Neural cell (in vitro differentiated cells): ENCODE measurements at regions not wholly inside any gene's neighbourhood (a gene's known extent, or its start where the extent isn't known, plus 50 kb on each side); places are given as distances from the start of the nearest gene placed in this dataset.

Experiments
- H2AFZ ChIP-seq: fragments of 200-600, 300-800 bp; sonication (generic), shearing (Covaris generic); 2 replicates; pipeline ENCODE4 v1.6.0; 2014; ENCODE audit warnings: low read depth, mild to moderate bottlenecking, antibody characterized with exemption, low read length, moderate library complexity
- H3F3A ChIP-seq: fragments of 200-600 bp; shearing (Covaris generic); 2 replicates; pipeline ENCODE4 v1.6.1; 2016; ENCODE audit warnings: mild to moderate bottlenecking, moderate library complexity, mixed read lengths, antibody characterized with exemption, low read length; ENCODE audit not compliant: insufficient read depth, poor library complexity, severe bottlenecking
- H3K27ac ChIP-seq: fragments of 200-600, 300-800 bp; sonication (generic), shearing (Covaris generic); 2 replicates; pipeline ENCODE4 v1.5.1; 2014; ENCODE audit warnings: mild to moderate bottlenecking, low read length, moderate library complexity
- H3K27me3 ChIP-seq: fragments of 300-800, 200-600 bp; sonication (generic), shearing (Covaris generic); 2 replicates; pipeline ENCODE4 v1.6.0; 2014; ENCODE audit warnings: mild to moderate bottlenecking, low read depth, low read length, moderate library complexity; ENCODE audit not compliant: insufficient read depth
- H3K36me3 ChIP-seq: fragments of 300-800, 200-600 bp; sonication (generic), shearing (Covaris generic); 2 replicates; pipeline ENCODE4 v1.5.1; 2014; ENCODE audit warnings: mild to moderate bottlenecking, antibody characterized with exemption, low read length, moderate library complexity; ENCODE audit not compliant: insufficient read depth
- H3K4me2 ChIP-seq: fragments of 300-800, 200-600 bp; sonication (generic), shearing (Covaris generic); 2 replicates; pipeline ENCODE4 v1.6.0; 2014; ENCODE audit warnings: mild to moderate bottlenecking, low read length
- H3K4me3 ChIP-seq: fragments of 300-800, 200-600 bp; sonication (generic), shearing (Covaris generic); 2 replicates; pipeline ENCODE4 v1.5.1; 2014; ENCODE audit warnings: mild to moderate bottlenecking, low read length, moderate library complexity
- H3K79me2 ChIP-seq: fragments of 200-600 bp; shearing (Covaris generic); replicated peaks from 2 replicates; pipeline ENCODE4 v1.6.0; 2014; ENCODE audit warnings: mild to moderate bottlenecking, low read length, moderate library complexity; ENCODE audit not compliant: insufficient read depth
- H3K9ac ChIP-seq: fragments of 300-800, 200-600 bp; sonication (generic), shearing (Covaris generic); 2 replicates; pipeline ENCODE4 v1.6.1; 2016; ENCODE audit warnings: mild to moderate bottlenecking, low read length, mixed read lengths
- H3K9me2 ChIP-seq: fragments of 200-600 bp; shearing (Covaris generic); 2 replicates; pipeline ENCODE4 v1.6.1; 2016; ENCODE audit warnings: mild to moderate bottlenecking, low read length, mixed read lengths; ENCODE audit not compliant: insufficient read depth
- H3K9me3 ChIP-seq: fragments of 200-600, 300-800 bp; sonication (generic), shearing (Covaris generic); 2 replicates; pipeline ENCODE4 v1.6.1; 2016; ENCODE audit warnings: mild to moderate bottlenecking, mixed run types, low read length, moderate library complexity, mixed read lengths
- H4K20me1 ChIP-seq: fragments of 200-600 bp; shearing (Covaris generic); 2 replicates; pipeline ENCODE4 v1.6.1; 2016; ENCODE audit warnings: mild to moderate bottlenecking, mixed run types; ENCODE audit not compliant: insufficient read depth
- EP300 ChIP-seq: fragments of 450-650 bp; conservative IDR thresholded peaks from 2 replicates; pipeline ENCODE4 v1.6.1; 2014; ENCODE audit warnings: antibody characterized with exemption, mild to moderate bottlenecking, moderate library complexity; ENCODE audit not compliant: poor library complexity, severe bottlenecking
- EZH2 ChIP-seq: fragments of 200-600, 300-800 bp; shearing (Covaris generic), sonication (generic); IDR thresholded peaks from 2 replicates; pipeline ENCODE4 v1.6.1; 2014; ENCODE audit warnings: antibody characterized with exemption, low read length, borderline replicate concordance, mild to moderate bottlenecking; ENCODE audit not compliant: insufficient read depth, poor library complexity, severe bottlenecking
- MXI1 ChIP-seq: fragments of 450-650 bp; conservative IDR thresholded peaks from 2 replicates; pipeline ENCODE4 v1.6.1; 2014; ENCODE audit warnings: antibody characterized with exemption, mild to moderate bottlenecking; ENCODE audit not compliant: poor library complexity, severe bottlenecking
- POLR2AphosphoS5 ChIP-seq: IDR thresholded peaks from 2 replicates; pipeline ENCODE4 v1.6.1; 2012
- RAD21 ChIP-seq: fragments of 450-650 bp; conservative IDR thresholded peaks from 2 replicates; pipeline ENCODE4 v1.6.1; 2014; ENCODE audit warnings: antibody characterized with exemption, mild to moderate bottlenecking, moderate library complexity
- SMC3 ChIP-seq: fragments of 450-650 bp; conservative IDR thresholded peaks from 2 replicates; pipeline ENCODE4 v1.6.1; 2014; ENCODE audit warnings: antibody characterized with exemption, mild to moderate bottlenecking, moderate library complexity; ENCODE audit not compliant: poor library complexity
- TAF1 ChIP-seq: IDR thresholded peaks from 2 replicates; pipeline ENCODE4 v1.6.1; 2012; ENCODE audit warnings: low read depth
- TF ChIP-seq, protein P1 (sequence below): IDR thresholded peaks from 2 replicates; pipeline ENCODE4 v1.6.1; 2012; ENCODE audit warnings: borderline replicate concordance
- TF ChIP-seq, protein P2 (sequence below): fragments of 450-650 bp; IDR thresholded peaks from 2 replicates; pipeline ENCODE4 v1.5.1; 2014; ENCODE audit warnings: antibody characterized with exemption, mild to moderate bottlenecking, moderate library complexity; ENCODE audit not compliant: poor library complexity, severe bottlenecking

DNA sequence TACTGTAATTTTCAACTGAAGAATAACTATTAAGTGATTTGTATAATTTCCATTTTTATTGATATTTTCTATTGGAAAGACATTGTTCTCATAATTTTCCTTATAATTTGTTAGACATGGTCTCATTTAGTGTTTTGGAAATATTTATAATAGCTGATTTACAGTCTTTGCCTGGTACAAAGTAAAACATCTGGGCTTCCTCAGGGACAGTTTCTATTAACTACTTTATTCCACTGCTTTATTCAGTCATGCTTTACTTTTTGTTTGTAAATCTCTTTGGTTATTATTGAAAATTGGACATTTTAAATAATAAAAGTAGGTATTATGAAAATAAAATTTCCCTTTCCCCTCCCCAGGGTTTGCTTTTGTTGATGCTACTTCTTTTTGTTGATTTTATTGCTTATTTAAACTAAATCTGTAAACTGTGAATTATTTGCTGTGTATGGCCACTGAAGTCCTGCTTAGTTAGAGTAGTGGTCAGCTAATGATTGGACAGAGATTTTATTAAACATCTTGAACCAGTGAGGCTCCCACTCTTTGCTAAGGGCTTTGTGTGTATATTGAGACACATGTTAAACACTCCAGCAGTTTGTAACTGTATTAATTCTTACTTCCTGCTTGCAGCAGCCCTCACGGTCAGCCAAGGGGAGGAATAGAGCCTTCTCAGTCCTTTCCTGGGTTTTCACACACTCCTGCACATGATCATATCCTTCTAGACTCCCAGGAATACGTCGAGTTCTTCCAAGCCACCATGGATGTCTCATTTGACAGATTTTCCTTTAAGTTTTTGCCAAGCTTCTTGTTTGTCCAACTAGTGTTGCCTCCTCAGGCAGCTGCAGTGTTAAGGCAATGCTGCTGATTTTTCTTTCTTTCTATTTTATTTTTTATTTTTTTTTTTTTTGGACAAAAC lies 994.6 kb upstream of the PRMT6 start:
- H3K36me3 ChIP-seq, result no peaks in the 10 kb centered on the region
- H3K9ac ChIP-seq, result no peak overlapping the region
- H3K4me3 ChIP-seq, result no peak overlapping the region
- H3K9me3 ChIP-seq, result no peaks in the 10 kb centered on the region
- no peak overlapping the region for H3K27ac ChIP-seq
- TF ChIP-seq RAD21 (no peak), EZH2 (no peak), MXI1 (no peak), SMC3 (no peak), EP300 (no peak), POLR2AphosphoS5 (no peak), TAF1 (no peak)
- TF ChIP-seq, protein P1, sequence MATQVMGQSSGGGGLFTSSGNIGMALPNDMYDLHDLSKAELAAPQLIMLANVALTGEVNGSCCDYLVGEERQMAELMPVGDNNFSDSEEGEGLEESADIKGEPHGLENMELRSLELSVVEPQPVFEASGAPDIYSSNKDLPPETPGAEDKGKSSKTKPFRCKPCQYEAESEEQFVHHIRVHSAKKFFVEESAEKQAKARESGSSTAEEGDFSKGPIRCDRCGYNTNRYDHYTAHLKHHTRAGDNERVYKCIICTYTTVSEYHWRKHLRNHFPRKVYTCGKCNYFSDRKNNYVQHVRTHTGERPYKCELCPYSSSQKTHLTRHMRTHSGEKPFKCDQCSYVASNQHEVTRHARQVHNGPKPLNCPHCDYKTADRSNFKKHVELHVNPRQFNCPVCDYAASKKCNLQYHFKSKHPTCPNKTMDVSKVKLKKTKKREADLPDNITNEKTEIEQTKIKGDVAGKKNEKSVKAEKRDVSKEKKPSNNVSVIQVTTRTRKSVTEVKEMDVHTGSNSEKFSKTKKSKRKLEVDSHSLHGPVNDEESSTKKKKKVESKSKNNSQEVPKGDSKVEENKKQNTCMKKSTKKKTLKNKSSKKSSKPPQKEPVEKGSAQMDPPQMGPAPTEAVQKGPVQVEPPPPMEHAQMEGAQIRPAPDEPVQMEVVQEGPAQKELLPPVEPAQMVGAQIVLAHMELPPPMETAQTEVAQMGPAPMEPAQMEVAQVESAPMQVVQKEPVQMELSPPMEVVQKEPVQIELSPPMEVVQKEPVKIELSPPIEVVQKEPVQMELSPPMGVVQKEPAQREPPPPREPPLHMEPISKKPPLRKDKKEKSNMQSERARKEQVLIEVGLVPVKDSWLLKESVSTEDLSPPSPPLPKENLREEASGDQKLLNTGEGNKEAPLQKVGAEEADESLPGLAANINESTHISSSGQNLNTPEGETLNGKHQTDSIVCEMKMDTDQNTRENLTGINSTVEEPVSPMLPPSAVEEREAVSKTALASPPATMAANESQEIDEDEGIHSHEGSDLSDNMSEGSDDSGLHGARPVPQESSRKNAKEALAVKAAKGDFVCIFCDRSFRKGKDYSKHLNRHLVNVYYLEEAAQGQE, result no peak
- TF ChIP-seq, protein P2, sequence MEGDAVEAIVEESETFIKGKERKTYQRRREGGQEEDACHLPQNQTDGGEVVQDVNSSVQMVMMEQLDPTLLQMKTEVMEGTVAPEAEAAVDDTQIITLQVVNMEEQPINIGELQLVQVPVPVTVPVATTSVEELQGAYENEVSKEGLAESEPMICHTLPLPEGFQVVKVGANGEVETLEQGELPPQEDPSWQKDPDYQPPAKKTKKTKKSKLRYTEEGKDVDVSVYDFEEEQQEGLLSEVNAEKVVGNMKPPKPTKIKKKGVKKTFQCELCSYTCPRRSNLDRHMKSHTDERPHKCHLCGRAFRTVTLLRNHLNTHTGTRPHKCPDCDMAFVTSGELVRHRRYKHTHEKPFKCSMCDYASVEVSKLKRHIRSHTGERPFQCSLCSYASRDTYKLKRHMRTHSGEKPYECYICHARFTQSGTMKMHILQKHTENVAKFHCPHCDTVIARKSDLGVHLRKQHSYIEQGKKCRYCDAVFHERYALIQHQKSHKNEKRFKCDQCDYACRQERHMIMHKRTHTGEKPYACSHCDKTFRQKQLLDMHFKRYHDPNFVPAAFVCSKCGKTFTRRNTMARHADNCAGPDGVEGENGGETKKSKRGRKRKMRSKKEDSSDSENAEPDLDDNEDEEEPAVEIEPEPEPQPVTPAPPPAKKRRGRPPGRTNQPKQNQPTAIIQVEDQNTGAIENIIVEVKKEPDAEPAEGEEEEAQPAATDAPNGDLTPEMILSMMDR, result no peak
- H2AFZ ChIP-seq, result no peak overlapping the region
- no peaks in the 10 kb centered on the region for H3K79me2 ChIP-seq
- H3K4me2 ChIP-seq, result no peak overlapping the region
- no peaks in the 10 kb centered on the region for H3K27me3 ChIP-seq
- no peaks in the 10 kb centered on the region for H4K20me1 ChIP-seq
- no peaks in the 10 kb centered on the region for H3F3A ChIP-seq
- no peaks in the 10 kb centered on the region for H3K9me2 ChIP-seq

DNA sequence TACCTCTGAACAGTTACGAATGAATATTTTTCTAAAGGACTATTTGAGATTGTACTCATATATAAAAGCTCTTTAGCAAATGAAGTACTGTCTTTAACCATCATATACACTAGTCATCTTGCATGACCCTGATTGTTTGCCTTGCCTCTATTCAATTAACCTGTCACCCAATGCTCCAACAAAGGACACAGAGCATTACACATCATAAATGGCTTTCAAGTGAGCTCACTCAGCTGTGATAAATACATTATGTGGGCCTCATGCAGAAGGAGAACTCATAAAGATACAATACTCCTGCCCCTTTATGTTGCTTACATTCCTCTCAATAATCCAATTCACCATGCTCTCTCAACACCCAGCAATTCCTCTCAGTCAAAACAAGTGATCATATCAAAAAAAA lies 993.0 kb upstream of the PRMT6 start:
- Histone ChIP-seq H3K9ac (no peak overlapping the region), H3K27ac (no peak overlapping the region), H3K4me3 (no peak overlapping the region), H3K4me2 (peak overlapping the region; percentile 26), H3K9me2 (no peaks in the 10 kb centered on the region), H2AFZ (no peak overlapping the region), H4K20me1 (no peaks in the 10 kb centered on the region), H3K9me3 (no peaks in the 10 kb centered on the region), H3K79me2 (no peaks in the 10 kb centered on the region), H3K36me3 (no peaks in the 10 kb centered on the region), H3K27me3 (no peaks in the 10 kb centered on the region), H3F3A (no peaks in the 10 kb centered on the region)
- TF ChIP-seq, protein P1, result peak; percentile 55
- no peak for TF ChIP-seq EZH2
- peak; percentile 89 for TF ChIP-seq EP300
- peak; percentile 96 for TF ChIP-seq POLR2AphosphoS5
